SU-DHL-6 (cell line): ENCODE measurements at regions not wholly inside any gene's neighbourhood (a gene's known extent, or its start where the extent isn't known, plus 50 kb on each side); places are given as distances from the start of the nearest gene placed in this dataset.

Experiments
- CTCF ChIP-seq: fragments of 200-600 bp; sonication (generic); IDR thresholded peaks from one replicate; pipeline ENCODE4 v1.5.1; 2017; ENCODE audit warnings: antibody characterized with exemption, mild to moderate bottlenecking, low read length, moderate library complexity; ENCODE audit not compliant: insufficient read depth, poor library complexity, severe bottlenecking
- EZH2phosphoT487 ChIP-seq: fragments of 200-600 bp; sonication (generic), shearing (Covaris generic); conservative IDR thresholded peaks from 2 replicates; pipeline ENCODE4 v1.6.1; 2018; ENCODE audit warnings: mild to moderate bottlenecking, antibody characterized with exemption, low read length, moderate library complexity, mixed read lengths

- TF ChIP-seq EZH2phosphoT487 (no peak), CTCF (no peak)
These were observed 138.9 kb upstream of the ARID2 start for GRCh38 chr12:45590646-45591045.
